SHP77 (cell line): ENCODE measurements at regions not wholly inside any gene's neighbourhood (a gene's known extent, or its start where the extent isn't known, plus 50 kb on each side); places are given as distances from the start of the nearest gene placed in this dataset.

ENCODE experiments used
- DNase-seq, 2 experiments: peaks; one replicate each; lab custom pipeline; 2025; lab: John Stamatoyannopoulos, UW

DNA sequence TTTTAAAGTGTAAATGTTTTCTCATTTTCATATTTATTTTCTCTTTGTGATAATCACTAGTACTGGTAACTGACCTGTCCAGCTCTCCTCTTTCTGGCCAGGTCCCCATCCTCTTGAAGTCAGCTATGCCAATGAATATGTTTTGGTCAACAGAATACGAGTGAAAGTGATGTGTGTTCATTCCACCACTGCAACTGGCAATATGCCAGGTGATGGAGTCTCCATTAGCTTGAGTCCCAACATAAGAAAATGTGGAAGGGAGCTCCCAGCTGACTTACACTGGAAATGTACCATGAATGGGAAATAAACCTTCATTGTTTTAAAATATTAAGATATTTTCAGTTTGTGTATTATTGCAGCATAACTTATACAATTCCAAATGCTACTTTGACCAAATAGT is 75.8 kb downstream of the CCDC34 start:
- no peak for DNase-seq

GRCh38 chr11:27285761-27286160 is 77.3 kb downstream of the CCDC34 start:
- DNase-seq, result no peak

GRCh38 chr11:27282806-27283205 is 80.2 kb downstream of the CCDC34 start:
- DNase-seq, result no peak

GRCh38 chr11:27281740-27282590 is 81.0 kb downstream of the CCDC34 start:
- DNase-seq, result no peak

GRCh38 chr11:27281276-27281675 is 81.7 kb downstream of the CCDC34 start:
- no peak for DNase-seq

GRCh38 chr11:27280140-27280539 is 82.9 kb downstream of the CCDC34 start:
- DNase-seq, result no peak

DNA sequence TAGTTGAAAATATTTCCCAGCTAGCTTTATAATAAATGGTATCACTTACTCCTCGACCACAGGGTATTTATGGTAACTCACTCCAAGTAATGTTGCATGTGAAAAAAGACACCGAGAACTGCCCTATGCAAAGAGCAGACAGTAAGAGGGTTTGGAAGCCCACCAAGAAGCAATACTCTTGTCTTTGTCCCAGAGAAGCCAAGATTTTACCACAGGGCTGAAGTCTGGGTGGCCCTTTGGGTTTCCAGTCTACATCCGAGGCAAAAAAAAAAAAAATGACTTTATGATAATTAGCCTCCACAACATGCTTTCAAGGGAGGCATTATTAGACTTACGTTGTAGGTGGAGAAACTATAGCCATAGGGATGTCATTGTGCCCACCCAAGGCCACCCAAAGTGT is 83.6 kb downstream of the CCDC34 start:
- DNase-seq, result no peak

DNA sequence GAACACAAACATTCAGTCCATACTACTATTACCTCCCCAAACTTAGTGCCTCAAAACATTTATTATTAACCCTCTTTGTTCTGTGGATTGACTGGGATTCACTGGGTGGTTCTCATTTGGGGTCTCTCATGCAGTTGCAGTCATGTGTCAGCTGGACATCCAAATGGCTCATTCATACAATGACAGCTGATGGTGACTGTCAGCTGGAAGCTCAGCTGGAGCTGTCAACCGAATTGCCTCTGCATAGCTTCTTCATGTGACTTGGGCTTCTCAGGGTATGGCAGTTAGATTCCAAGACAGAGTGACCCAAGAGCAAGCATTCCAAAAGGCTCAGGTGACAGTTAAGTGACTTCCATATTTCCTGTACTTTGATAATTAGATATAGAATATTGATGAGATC is 85.2 kb downstream of the CCDC34 start:
- DNase-seq, result no peak

DNA sequence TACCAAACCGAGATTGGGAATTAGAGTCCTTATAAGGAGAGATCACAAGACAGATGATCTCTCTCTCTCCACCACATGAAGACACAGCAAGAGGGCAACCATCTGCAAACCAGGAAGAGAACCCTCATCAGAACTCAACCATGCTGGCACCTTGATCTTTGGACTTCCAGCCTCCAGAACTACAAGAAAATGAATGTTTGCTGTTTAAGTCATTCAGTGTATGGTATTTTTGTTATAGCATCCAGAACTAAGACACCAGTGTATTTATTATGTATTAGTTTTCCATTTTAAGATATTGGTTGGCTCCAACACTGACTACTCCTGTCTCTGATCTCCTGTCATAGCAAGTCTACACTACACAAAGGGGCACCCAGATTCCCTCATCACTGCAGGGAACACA is 86.9 kb downstream of the CCDC34 start:
- DNase-seq, result no peak

- no peak for DNase-seq
Measured at GRCh38 chr11:27274854-27275395, 88.1 kb downstream of the CCDC34 start.

DNA sequence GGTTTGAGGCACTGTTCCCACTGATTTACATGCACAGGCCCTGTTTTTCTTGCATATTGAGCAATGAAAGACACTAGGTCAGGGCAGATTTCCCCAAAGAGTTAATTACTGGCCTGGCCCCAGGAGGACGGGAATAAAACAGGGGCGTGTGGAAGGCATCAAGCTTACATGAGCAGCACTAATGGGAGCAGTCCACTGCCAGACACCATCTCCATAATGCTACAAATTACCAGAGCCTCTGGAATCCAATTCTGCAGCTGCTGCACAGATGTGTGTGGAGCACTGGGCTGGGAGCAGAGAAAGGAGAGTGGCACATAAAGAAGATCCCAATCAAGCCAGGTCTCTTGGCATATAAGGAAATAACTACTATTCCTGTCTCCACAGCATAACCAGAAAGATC is 96.9 kb downstream of the CCDC34 start:
- DNase-seq, result no peak

DNA sequence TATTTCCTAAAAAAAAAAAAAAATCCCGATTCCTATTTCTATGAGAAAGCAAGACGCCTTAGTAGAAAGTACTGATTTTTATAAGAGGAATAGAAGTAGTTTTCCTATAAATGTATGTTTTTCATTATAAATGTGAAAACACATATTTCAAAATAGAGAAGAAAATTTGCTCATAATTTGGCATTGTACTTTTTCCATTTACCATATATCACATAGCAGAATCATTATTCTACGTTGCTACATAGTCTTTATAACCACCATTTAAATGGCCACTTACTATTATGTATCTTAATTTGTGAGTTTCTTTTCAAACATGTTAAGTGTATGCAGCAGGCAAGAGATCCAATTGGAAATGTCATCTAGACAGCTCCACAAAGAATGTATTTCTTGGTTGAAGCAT is 99.0 kb downstream of the CCDC34 start:
- DNase-seq, result no peak

GRCh38 chr11:27263046-27263445 is 100.0 kb downstream of the CCDC34 start:
- DNase-seq, result no peak

DNA sequence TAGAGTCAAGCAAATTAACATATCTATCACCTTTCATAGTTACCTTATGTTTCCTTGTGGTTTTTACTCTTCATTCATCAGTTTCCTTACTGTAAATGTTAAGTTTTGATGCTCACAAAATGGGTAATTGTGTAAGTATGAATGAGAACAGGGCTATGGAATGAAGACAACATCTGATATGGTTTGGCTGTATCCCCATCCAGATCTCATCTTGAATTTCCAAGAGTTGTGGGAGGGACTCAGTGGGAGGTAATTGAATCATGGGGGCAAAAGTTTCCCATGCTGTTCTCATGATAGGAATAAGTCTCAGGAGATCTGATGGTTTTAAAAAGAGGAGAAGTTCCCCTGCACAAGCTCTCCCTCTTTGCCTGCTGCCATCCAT is 107.6 kb downstream of the CCDC34 start:
- DNase-seq, result no peak

DNA sequence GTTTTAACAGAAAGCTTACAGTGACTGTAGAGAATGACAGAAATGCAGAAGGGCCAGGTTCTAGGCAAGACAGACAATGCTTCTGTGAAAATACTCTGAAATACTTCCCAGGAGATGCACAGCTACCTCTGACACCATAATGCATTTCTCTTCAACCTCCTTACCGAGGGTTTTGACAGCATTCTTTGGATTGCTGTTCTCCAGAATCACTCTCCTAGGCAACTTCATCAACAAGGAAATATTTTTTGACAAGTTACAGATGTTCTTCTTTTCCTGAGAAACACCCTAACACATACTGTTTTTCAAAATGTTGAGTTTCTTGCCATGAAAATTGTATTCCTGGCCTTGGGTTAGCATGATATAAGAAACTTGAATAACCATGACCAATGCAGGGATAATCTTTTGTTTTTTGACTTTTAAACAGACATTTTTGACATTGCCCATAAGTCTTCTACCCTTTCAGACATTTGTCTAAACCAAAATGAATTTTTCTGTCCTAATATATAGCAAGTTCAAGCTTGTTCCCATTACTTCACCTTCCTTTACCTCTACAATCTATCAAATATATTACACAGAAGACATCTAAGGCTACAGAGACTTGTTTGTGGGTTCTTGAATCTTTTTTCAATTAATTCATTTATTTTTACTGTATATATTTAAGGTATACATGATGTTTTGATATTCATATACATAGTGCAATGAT is 108.1 kb downstream of the CCDC34 start:
- DNase-seq, result no peak

GRCh38 chr11:27253224-27253623 is 109.8 kb downstream of the CCDC34 start:
- no peak for DNase-seq

- DNase-seq, result no peak
Measured at GRCh38 chr11:27250867-27251665, 111.9 kb downstream of the CCDC34 start.

DNA sequence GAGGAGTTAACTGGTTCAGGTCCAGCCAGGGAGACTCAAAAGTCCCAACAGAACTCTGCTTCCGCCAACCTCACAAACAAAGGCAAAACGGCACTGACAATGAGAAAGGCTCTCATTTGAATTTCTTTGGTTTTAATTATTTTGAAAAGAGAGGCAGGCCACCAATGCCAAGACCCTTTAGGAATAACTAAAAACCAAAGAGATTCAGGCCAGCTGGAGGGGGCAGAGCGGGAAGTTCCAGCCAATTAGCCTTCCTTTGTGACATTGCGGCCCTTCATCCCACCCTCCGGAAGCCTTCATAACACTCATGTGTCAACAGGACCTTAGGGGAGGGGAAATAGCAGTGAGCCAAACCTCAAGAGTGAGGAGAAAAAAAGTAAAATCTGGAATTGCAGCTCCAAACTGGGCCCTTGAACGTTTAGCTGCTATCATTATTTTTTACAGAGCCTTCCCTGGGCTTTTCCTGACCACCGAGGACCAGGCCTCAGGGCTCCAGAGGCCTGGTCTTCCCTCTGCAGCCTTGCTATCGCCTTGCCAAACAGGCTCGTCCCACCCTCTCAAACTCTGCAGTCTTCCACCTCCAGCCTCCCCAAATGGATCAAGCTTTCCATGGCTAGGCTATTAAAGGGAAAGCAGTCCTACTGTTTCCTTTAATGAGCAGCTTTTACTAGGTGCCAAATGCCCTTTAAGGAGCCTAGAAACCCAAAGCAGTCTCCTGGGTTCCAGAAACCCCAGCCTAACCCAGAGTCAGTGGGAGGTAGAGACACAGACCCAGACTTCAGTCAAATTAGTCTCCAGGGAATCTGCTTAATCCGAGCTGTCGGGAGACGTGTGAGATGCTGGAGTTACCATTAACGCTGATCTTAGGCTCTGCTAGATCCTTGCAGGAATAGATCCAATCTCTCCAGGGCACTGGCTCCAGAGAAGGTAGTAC is 114.2 kb downstream of the CCDC34 start:
- no peak for DNase-seq

DNA sequence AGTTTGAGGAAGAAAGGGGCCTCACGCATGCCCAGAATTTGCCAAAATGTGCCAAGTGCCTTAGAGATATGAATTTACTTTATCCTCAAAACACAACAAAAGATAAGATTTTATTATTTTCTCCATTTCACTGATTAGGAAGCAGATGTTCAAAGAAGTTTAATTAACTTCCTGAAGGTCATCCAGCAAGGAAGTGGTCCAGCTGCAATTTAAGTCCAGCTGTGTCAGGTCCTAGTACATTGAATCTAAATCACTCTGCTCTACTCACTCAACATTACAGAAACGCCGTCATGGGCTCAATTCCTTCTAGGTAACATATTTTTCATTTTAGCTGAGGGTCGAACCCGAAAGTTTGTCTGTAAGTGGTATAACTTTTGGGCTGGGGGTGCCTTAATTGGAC is 115.4 kb downstream of the CCDC34 start:
- DNase-seq, result no peak

- DNase-seq, result no peak
Measured at GRCh38 chr11:27246925-27247324, 116.1 kb downstream of the CCDC34 start.

DNA sequence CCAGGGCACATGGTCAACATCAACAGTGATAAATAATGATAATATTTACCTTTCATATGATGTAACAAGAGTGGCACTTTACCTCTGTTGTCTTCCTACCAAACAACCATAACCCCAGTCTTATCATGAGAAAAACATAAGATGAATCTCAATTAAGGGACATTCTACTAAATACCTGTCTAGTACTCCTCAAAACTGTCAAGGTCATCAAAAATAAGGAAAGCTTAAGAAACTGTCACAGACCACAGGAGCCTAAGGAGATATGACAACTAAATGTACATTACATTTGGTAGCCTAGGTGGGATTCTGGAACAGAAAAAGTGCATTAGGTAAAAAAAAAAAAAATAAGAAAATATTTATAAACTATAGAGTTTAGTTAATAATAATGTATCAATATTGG is 118.1 kb downstream of the CCDC34 start:
- no peak for DNase-seq
